GM23338 (cell line): ENCODE measurements at regions not wholly inside any gene's neighbourhood (a gene's known extent, or its start where the extent isn't known, plus 50 kb on each side); places are given as distances from the start of the nearest gene placed in this dataset.

Experiments
- CTCF ChIP-seq, 2 experiments: fragments of 200-600 bp in 1 of 2; sonication (generic) in 1 of 2; conservative IDR thresholded peaks; 2 replicates each; pipeline versions ENCODE4 v1.5.1 to v1.6.1; 2016 to 2017; ENCODE audit warnings: antibody characterized with exemption in 2 of 2, low read depth in 2 of 2, mild to moderate bottlenecking in 2 of 2, moderate library complexity in 1 of 2
- EZH2 ChIP-seq: fragments of 200-600 bp; sonication (generic); IDR thresholded peaks from one replicate; pipeline ENCODE4 v1.8.0; 2017; ENCODE audit warnings: antibody characterized with exemption, mild to moderate bottlenecking, low read depth; ENCODE audit not compliant: unreplicated experiment
- EZH2phosphoT487 ChIP-seq: fragments of 200-600 bp; sonication (generic); IDR thresholded peaks from one replicate; pipeline ENCODE4 v1.8.1; 2018; ENCODE audit warnings: antibody characterized with exemption; ENCODE audit not compliant: unreplicated experiment
- JUNB ChIP-seq: IDR thresholded peaks from one replicate; pipeline ENCODE4 v1.6.1; 2016; ENCODE audit warnings: antibody characterized with exemption; ENCODE audit not compliant: unreplicated experiment
- POLR2AphosphoS5 ChIP-seq: IDR thresholded peaks from 2 replicates; pipeline ENCODE4 v1.6.1; 2016; ENCODE audit warnings: antibody characterized with exemption, low read depth
- REST ChIP-seq: IDR thresholded peaks from one replicate; pipeline ENCODE4 v1.6.1; 2018; ENCODE audit warnings: antibody characterized with exemption; ENCODE audit not compliant: unreplicated experiment
- ZNF331 ChIP-seq: fragments of 250-450 bp; sonication (Bioruptor Pico); IDR thresholded peaks from 2 replicates; pipeline ENCODE4 v1.5.0; 2020; ENCODE audit warnings: low read depth, mild to moderate bottlenecking, moderate library complexity

DNA sequence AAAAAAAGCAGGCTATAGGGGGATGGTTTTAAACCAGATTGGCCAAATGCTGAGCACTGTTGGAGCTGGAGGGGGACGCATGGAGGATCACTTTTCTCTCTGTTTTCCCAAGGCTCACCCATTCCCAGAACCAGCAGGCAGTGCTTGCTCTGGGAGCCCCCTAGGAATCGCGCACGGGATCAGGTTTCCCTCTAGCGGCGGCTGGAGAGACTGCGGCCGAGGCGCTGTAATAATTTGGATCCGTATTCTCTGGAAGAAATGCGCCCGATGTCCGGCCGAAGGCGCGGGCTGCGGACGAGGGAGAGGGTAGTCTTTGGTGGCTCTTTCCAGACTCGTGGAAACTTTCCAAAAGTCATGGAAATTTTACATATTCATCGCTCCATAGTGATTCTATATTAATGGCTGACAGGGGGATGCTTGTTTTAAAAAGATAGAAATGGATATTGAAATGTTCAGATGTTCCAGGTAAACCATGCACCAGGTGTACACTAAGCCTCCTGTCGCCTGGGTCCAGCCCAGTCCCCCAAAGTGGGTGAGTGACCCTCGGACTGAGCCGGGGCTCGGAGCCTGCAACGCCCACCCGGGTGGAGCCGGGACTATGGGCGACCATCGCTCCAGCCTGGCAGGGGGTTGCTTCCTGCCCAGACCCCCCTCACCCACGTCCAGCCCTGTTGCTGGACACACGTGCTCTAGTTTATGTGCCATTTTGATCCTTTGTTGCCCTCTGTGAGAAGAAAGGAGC is 78.7 kb upstream of the PHACTR3 start:
- TF ChIP-seq CTCF (conservative IDR thresholded peaks at IDR 0.05; ENCODE audit: low read depth in 2 of 2) = peak; percentile 85
- no peak for TF ChIP-seq EZH2
- no peak for TF ChIP-seq EZH2phosphoT487
- TF ChIP-seq REST = no peak
- no peak for TF ChIP-seq POLR2AphosphoS5
- no peak for TF ChIP-seq ZNF331
- TF ChIP-seq JUNB = no peak
